ENCODE measurements at regions not wholly inside any gene's neighbourhood (a gene's known extent, or its start where the extent isn't known, plus 50 kb on each side); places are given as distances from the start of the nearest gene placed in this dataset.

DNA sequence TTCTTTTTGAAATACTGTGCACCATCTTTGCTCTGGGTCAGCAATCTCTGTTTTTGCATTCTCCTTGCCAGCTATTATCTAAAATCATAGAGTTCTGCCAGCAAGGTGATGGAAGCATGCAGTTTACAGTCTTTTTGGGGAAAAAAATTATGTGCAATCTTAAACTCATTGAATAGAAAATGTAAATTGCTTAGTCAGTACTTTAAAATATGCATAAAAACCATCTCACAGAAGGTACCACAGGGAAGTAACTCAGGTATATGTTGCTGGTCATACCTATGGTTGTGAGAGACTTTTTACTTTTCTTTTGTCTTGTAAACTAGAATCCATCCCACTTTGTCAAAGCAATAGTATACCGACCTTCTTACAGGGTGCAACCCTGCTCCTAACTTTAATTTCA is 469.8 kb upstream of the ANO3 start:
- H3K4me1 Mint-ChIP-seq (ENCODE audit: unreplicated experiment): no peaks in the 10 kb centered on the region
- no peaks in the 10 kb centered on the region for H3K9me3 Mint-ChIP-seq
- H3K36me3 Mint-ChIP-seq: no peaks in the 10 kb centered on the region
- DNase-seq (ENCODE audit: extremely low spot score, unreplicated experiment): no peak
- no peak overlapping the region for H3K27ac Mint-ChIP-seq
- no peak overlapping the region for H3K4me3 Mint-ChIP-seq
- H3K27me3 Mint-ChIP-seq: no peaks in the 10 kb centered on the region
- TF ChIP-seq, protein P1, sequence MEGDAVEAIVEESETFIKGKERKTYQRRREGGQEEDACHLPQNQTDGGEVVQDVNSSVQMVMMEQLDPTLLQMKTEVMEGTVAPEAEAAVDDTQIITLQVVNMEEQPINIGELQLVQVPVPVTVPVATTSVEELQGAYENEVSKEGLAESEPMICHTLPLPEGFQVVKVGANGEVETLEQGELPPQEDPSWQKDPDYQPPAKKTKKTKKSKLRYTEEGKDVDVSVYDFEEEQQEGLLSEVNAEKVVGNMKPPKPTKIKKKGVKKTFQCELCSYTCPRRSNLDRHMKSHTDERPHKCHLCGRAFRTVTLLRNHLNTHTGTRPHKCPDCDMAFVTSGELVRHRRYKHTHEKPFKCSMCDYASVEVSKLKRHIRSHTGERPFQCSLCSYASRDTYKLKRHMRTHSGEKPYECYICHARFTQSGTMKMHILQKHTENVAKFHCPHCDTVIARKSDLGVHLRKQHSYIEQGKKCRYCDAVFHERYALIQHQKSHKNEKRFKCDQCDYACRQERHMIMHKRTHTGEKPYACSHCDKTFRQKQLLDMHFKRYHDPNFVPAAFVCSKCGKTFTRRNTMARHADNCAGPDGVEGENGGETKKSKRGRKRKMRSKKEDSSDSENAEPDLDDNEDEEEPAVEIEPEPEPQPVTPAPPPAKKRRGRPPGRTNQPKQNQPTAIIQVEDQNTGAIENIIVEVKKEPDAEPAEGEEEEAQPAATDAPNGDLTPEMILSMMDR (conservative IDR thresholded peaks at IDR 0.05): no peak

DNA sequence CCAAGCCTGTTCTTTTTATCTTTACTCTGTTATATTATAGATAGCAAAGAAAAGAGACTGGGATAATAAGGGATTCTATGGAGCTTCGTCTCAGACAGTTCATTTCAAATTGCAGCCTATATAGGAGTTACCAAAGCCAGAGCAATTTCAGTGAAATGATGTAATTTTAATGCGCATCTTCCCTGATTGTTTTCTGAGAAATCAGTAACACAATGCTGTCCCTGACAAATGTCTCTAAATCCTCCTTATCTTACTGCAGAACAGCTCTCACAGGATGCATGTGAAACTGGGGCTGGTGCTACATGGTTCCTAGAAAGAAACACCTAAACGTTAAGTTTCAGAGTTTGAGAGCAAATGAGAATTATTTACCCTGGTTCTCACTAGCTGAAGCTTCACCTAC is 467.9 kb upstream of the ANO3 start:
- H3K9me3 Mint-ChIP-seq: no peaks in the 10 kb centered on the region
- H3K4me3 Mint-ChIP-seq: no peak overlapping the region
- H3K27me3 Mint-ChIP-seq: no peaks in the 10 kb centered on the region
- no peaks in the 10 kb centered on the region for H3K36me3 Mint-ChIP-seq
- DNase-seq (ENCODE audit: extremely low spot score, unreplicated experiment): no peak
- H3K4me1 Mint-ChIP-seq (ENCODE audit: unreplicated experiment): no peaks in the 10 kb centered on the region
- no peak overlapping the region for H3K27ac Mint-ChIP-seq
- TF ChIP-seq, protein P1 (conservative IDR thresholded peaks at IDR 0.05): no peak

- Mint-ChIP-seq H3K36me3 (no peaks in the 10 kb centered on the region), H3K27ac (no peak overlapping the region), H3K4me1 (ENCODE audit: unreplicated experiment) (no peaks in the 10 kb centered on the region)
These were observed 455.4 kb upstream of the ANO3 start for GRCh38 chr11:25876456-25876965.

DNA sequence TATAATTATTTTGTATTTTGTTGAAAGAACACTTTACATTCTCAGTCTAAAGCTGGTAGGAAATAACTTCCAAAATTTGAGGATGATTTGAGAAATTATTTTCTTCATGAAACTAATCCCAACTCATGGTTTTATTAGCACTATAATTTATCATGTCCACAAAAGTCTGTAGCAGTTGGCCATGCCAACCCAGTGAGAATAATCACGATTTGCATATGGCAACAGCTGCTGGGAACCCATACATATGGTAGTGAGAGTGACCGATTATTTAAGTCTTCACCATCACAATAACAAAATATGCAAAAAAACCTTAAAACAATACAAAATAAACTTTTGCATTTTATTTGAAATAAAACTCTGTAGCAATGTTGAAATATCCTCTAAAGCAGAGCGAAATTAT is 445.9 kb upstream of the ANO3 start:
- no peak overlapping the region for H3K27ac Mint-ChIP-seq

More at GRCh38 chr11:25876456-25876965, 455.4 kb upstream of the ANO3 start:
- H3K9me3 Mint-ChIP-seq: no peaks in the 10 kb centered on the region
- no peaks in the 10 kb centered on the region for H3K27me3 Mint-ChIP-seq
- TF ChIP-seq, protein P1 (conservative IDR thresholded peaks at IDR 0.05): no peak
- no peak overlapping the region for H3K4me3 Mint-ChIP-seq
- DNase-seq (ENCODE audit: extremely low spot score, unreplicated experiment): no peak

GRCh38 chr11:25890626-25891260 is 441.2 kb upstream of the ANO3 start:
- Mint-ChIP-seq H3K4me3 (no peak overlapping the region), H3K9me3 (peaks cover 4% of the 10 kb centered on the region), H3K4me1 (ENCODE audit: unreplicated experiment) (no peaks in the 10 kb centered on the region), H3K36me3 (no peaks in the 10 kb centered on the region), H3K27me3 (no peaks in the 10 kb centered on the region), H3K27ac (no peak overlapping the region)
- no peak for DNase-seq (ENCODE audit: extremely low spot score, unreplicated experiment)
- TF ChIP-seq, protein P1 (conservative IDR thresholded peaks at IDR 0.05): no peak

More for the DNA sequence above, 445.9 kb upstream of the ANO3 start:
- Mint-ChIP-seq H3K36me3 (no peaks in the 10 kb centered on the region), H3K4me3 (no peak overlapping the region), H3K9me3 (no peaks in the 10 kb centered on the region), H3K4me1 (ENCODE audit: unreplicated experiment) (no peaks in the 10 kb centered on the region), H3K27me3 (no peaks in the 10 kb centered on the region)
- no peak for DNase-seq (ENCODE audit: extremely low spot score, unreplicated experiment)
- TF ChIP-seq, protein P1 (conservative IDR thresholded peaks at IDR 0.05): no peak

Data from type B pancreatic cell (in vitro differentiated cells).